OCI-LY3 (cell line): ENCODE measurements at regions not wholly inside any gene's neighbourhood (a gene's known extent, or its start where the extent isn't known, plus 50 kb on each side); places are given as distances from the start of the nearest gene placed in this dataset.
"Not testable (repeated sequence)": the region's sequence is repeated elsewhere in the genome, so short reads cannot be mapped to it uniquely, and the experiment has no call there.

Experiments used
- H2AFZ ChIP-seq: fragments of 200-600, 300-600 bp; shearing (Covaris generic); 2 replicates; pipeline ENCODE4 v1.6.0; 2014; ENCODE audit warnings: antibody characterized with exemption, low read depth, low read length
- H3K27ac ChIP-seq: fragments of 200-600, 300-600 bp; sonication (generic); 2 replicates; pipeline ENCODE4 v1.5.1; 2014; ENCODE audit warnings: mild to moderate bottlenecking, low read length, moderate library complexity, mixed read lengths
- H3K27me3 ChIP-seq: fragments of 200-600, 300-600 bp; sonication (generic); 2 replicates; pipeline ENCODE4 v1.6.1; 2014; ENCODE audit warnings: low read depth, low read length, mixed read lengths
- H3K36me3 ChIP-seq: fragments of 200-600, 300-600 bp; sonication (generic); replicated peaks from 2 replicates; pipeline ENCODE3; 2014; ENCODE audit warnings: low read depth, low read length, mixed read lengths
- H3K4me1 ChIP-seq: fragments of 300-600, 200-600 bp; sonication (generic); 2 replicates; pipeline ENCODE4 v1.6.1; 2014; ENCODE audit warnings: low read length, mixed read lengths
- H3K4me2 ChIP-seq: fragments of 200-600, 300-600 bp; sonication (generic); 2 replicates; pipeline ENCODE4 v1.6.1; 2014; ENCODE audit warnings: low read length, mixed read lengths
- H3K4me3 ChIP-seq: fragments of 300-600, 200-600 bp; sonication (generic); 2 replicates; pipeline ENCODE4 v1.5.1; 2014; ENCODE audit warnings: antibody characterized with exemption, mild to moderate bottlenecking, low read length, moderate library complexity
- H3K79me2 ChIP-seq: fragments of 300-600, 200-600 bp; shearing (Covaris generic); 2 replicates; pipeline ENCODE4 v1.6.1; 2014; ENCODE audit warnings: mild to moderate bottlenecking, low read length, mixed read lengths
- H3K9ac ChIP-seq: fragments of 300-600, 200-600 bp; shearing (Covaris generic); 2 replicates; pipeline ENCODE4 v1.6.0; 2014; ENCODE audit warnings: mild to moderate bottlenecking, low read length, moderate library complexity
- H3K9me3 ChIP-seq: fragments of 200-600, 300-600 bp; shearing (Covaris generic); 2 replicates; pipeline ENCODE4 v1.6.1; 2014; ENCODE audit warnings: low read length, mixed read lengths; ENCODE audit not compliant: insufficient read depth
- H4K20me1 ChIP-seq: fragments of 200-600, 300-600 bp; sonication (generic); 2 replicates; pipeline ENCODE4 v1.6.1; 2016; ENCODE audit warnings: low read length, mixed read lengths; ENCODE audit not compliant: insufficient read depth
- CTCF ChIP-seq: fragments of 200-600, 300-600 bp; sonication (generic); IDR thresholded peaks from 2 replicates; pipeline ENCODE4 v1.5.1; 2014; ENCODE audit warnings: antibody characterized with exemption, low read length, low read depth
- EZH2phosphoT487 ChIP-seq: fragments of 200-600 bp; shearing (Covaris generic); IDR thresholded peaks from 2 replicates; pipeline ENCODE4 v1.6.1; 2018; ENCODE audit warnings: antibody characterized with exemption, mixed run types, low read depth

- Histone ChIP-seq H3K9ac (no peak overlapping the region), H3K4me1 (no peaks in the 10 kb centered on the region), H3K4me2 (no peak overlapping the region), H2AFZ (no peak overlapping the region), H3K36me3 (no peaks in the 10 kb centered on the region), H3K4me3 (no peak overlapping the region), H4K20me1 (no peaks in the 10 kb centered on the region), H3K27ac (no peak overlapping the region), H3K9me3 (no peaks in the 10 kb centered on the region), H3K27me3 (no peaks in the 10 kb centered on the region), H3K79me2 (no peaks in the 10 kb centered on the region)
- TF ChIP-seq CTCF (no peak), EZH2phosphoT487 (no peak)
Measured at GRCh38 chr1:195664628-195665027, 943.6 kb downstream of the KCNT2 start.

- TF ChIP-seq CTCF (peak; percentile 23; the same call in 1 of the 2 replicates), EZH2phosphoT487 (no peak)
- Histone ChIP-seq H3K79me2 (no peaks in the 10 kb centered on the region), H3K36me3 (no peaks in the 10 kb centered on the region), H4K20me1 (no peaks in the 10 kb centered on the region), H3K27me3 (no peaks in the 10 kb centered on the region), H3K4me3 (no peak overlapping the region), H3K4me2 (no peak overlapping the region), H2AFZ (no peak overlapping the region), H3K27ac (no peak overlapping the region), H3K9me3 (no peaks in the 10 kb centered on the region), H3K4me1 (no peaks in the 10 kb centered on the region), H3K9ac (no peak overlapping the region)
Measured at GRCh38 chr1:195663549-195664280, 944.5 kb downstream of the KCNT2 start.

- Histone ChIP-seq H3K79me2 (no peaks in the 10 kb centered on the region), H3K27ac (no peak overlapping the region), H4K20me1 (no peaks in the 10 kb centered on the region), H3K4me3 (no peak overlapping the region), H3K36me3 (no peaks in the 10 kb centered on the region), H3K4me2 (no peak overlapping the region), H2AFZ (no peak overlapping the region), H3K27me3 (no peaks in the 10 kb centered on the region), H3K9ac (no peak overlapping the region), H3K4me1 (no peaks in the 10 kb centered on the region), H3K9me3 (no peaks in the 10 kb centered on the region)
- TF ChIP-seq EZH2phosphoT487 (no peak), CTCF (no peak)
Measured at GRCh38 chr1:195656780-195657179, 951.5 kb downstream of the KCNT2 start.

- not testable (repeated sequence) for H3K36me3 ChIP-seq, H2AFZ ChIP-seq, H3K4me2 ChIP-seq, H3K27ac ChIP-seq, H3K4me3 ChIP-seq, H3K79me2 ChIP-seq, H3K4me1 ChIP-seq, H3K27me3 ChIP-seq, H3K9ac ChIP-seq, H4K20me1 ChIP-seq, H3K9me3 ChIP-seq
Measured at GRCh38 chr1:195648875-195649274, 959.4 kb downstream of the KCNT2 start.
